HAP-1 (cell line): ENCODE measurements at regions not wholly inside any gene's neighbourhood (a gene's known extent, or its start where the extent isn't known, plus 50 kb on each side); places are given as distances from the start of the nearest gene placed in this dataset.

Experiments
- DNase-seq, 2 experiments: peaks; one replicate each; pipeline ENCODE4 v3.0.0-alpha.2; 2016 to 2020; ENCODE audit warnings: low spot score in 2 of 2
- H3K27me3 ChIP-seq: fragments of 250-450 bp; sonication (Bioruptor Pico); 2 replicates; pipeline ENCODE4 v1.5.1; 2020; ENCODE audit warnings: low read depth, mild to moderate bottlenecking, moderate library complexity
- H3K36me3 ChIP-seq: fragments of 250-450 bp; sonication (Bioruptor Pico); replicated peaks from 2 replicates; pipeline ENCODE4 v1.5.1; 2020; ENCODE audit warnings: mild to moderate bottlenecking
- H3K4me1 ChIP-seq: fragments of 250-450 bp; sonication (Bioruptor Pico); 2 replicates; pipeline ENCODE4 v1.5.1; 2020; ENCODE audit warnings: mild to moderate bottlenecking
- H3K4me3 ChIP-seq: fragments of 250-450 bp; sonication (Bioruptor Pico); 2 replicates; pipeline ENCODE4 v1.5.1; 2020; ENCODE audit warnings: mild to moderate bottlenecking, moderate library complexity
- H3K9me3 ChIP-seq: fragments of 250-450 bp; sonication (Bioruptor Pico); 2 replicates; pipeline ENCODE4 v1.5.1; 2020; ENCODE audit warnings: mild to moderate bottlenecking, moderate library complexity
- in situ Hi-C: fragments of 300-500 bp; cut with MboI; formaldehyde crosslinking; loops from 3 replicates; pipeline ENCODE4 v1.14.3; 2020; ENCODE audit warnings: low sequenced_read_pairs, inconsistent platforms, mixed read lengths

DNA sequence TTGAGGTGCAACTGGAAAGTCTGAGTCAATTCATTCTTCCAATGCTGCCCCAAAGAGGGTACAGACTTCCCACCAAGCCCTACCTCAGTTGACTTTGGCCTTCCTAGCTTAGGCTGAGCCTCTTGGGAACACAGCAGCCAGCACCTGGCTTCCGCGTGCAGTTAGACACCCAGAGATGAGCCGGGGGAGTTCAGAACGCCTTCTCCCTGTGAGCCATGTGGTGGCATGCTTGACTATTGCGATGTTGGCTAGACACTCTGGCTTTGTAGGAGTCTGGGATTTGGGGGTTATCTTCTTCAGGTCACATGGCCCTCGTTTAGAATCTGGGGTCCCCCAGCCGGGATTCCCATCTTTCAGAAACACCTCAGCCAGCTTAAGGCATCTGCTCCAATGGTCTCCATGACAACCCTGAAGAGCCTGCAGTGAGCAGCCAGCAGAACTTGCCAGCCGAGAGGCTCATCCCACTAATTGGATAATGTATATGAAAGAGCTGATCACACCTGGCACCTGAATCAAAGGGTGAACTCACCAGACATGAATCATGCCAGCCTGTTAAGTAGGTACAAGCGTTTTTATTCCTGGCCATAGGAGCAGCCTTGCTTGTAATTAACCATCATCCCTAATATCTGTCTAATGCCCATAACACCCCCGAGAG is 167.5 kb downstream of the SYK start:
- H3K27me3 ChIP-seq = no peaks in the 10 kb centered on the region
- in situ Hi-C loops = no loop called here
- DNase-seq = no peak
- H3K4me1 ChIP-seq = no peaks in the 10 kb centered on the region
- H3K9me3 ChIP-seq = no peaks in the 10 kb centered on the region
- H3K4me3 ChIP-seq = no peak overlapping the region
- no peaks in the 10 kb centered on the region for H3K36me3 ChIP-seq

DNA sequence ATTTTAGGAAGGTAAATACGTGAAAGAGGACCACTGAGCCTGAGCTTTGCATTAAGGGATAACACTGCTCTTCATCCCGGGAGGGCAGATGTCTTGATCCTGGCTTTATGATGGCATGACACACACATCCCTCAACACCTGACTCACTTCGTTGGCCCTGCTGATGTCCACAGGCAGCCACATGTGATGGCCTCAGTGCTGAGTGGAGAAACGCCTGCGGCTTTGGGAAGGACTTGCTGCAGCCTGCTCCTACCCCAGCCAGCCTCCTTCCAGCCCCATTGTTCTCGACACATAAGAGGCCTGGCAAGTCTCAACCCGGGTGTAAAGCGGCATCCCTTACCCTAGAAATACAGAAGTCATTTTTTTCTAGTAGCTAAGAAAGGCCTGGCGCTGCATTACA is 169.0 kb downstream of the SYK start:
- DNase-seq = no peak
- no peaks in the 10 kb centered on the region for H3K4me1 ChIP-seq
- no peaks in the 10 kb centered on the region for H3K36me3 ChIP-seq
- in situ Hi-C loops = no loop called here
- H3K4me3 ChIP-seq = no peak overlapping the region
- no peaks in the 10 kb centered on the region for H3K9me3 ChIP-seq
- H3K27me3 ChIP-seq = no peaks in the 10 kb centered on the region

DNA sequence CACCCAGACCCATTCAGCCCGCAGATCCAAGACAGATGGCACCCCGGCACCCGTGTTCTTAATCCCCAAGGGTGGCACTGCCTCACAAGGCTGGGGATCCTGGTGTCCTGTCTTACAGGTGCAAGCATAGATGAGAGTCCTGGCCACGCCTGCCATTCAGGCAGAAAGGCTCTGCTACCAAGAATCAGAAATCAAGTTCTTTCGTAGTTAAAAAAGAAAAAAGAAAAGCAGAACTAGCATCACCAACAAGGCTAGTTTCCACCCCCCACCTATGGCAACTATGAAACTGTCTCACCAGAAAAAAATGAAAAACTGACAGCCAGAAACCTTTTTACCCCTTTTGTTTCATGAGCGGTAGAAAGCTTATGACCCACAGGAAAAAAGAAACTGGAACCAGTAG is 170.4 kb downstream of the SYK start:
- Histone ChIP-seq H3K36me3 (no peaks in the 10 kb centered on the region), H3K4me1 (no peaks in the 10 kb centered on the region), H3K27me3 (no peaks in the 10 kb centered on the region), H3K9me3 (no peaks in the 10 kb centered on the region), H3K4me3 (no peak overlapping the region)
- DNase-seq = no peak
- in situ Hi-C loops = no loop called here

DNA sequence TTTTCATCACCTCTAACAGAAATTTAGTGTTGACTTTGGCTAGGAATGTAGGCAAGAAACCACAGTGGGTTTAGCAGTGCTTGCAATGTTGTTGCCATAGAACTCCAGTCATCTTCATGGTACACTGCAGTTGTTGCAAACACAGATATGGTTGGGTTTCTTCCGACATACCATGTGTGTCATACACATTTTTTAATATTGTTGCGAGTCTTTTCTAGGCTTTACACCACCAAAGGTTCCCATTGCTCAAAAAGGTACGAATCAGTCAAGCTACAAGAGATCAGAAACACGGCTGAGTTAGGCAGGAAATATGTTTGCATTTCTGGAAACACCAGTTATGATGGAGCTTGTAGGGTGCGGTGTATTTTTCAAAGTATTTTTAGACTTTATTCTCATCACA is 172.4 kb downstream of the SYK start:
- H3K27me3 ChIP-seq = no peaks in the 10 kb centered on the region
- H3K9me3 ChIP-seq = no peaks in the 10 kb centered on the region
- H3K4me3 ChIP-seq = no peak overlapping the region
- H3K4me1 ChIP-seq = no peaks in the 10 kb centered on the region
- H3K36me3 ChIP-seq = no peaks in the 10 kb centered on the region
- in situ Hi-C loops = no loop called here
- DNase-seq = no peak

DNA sequence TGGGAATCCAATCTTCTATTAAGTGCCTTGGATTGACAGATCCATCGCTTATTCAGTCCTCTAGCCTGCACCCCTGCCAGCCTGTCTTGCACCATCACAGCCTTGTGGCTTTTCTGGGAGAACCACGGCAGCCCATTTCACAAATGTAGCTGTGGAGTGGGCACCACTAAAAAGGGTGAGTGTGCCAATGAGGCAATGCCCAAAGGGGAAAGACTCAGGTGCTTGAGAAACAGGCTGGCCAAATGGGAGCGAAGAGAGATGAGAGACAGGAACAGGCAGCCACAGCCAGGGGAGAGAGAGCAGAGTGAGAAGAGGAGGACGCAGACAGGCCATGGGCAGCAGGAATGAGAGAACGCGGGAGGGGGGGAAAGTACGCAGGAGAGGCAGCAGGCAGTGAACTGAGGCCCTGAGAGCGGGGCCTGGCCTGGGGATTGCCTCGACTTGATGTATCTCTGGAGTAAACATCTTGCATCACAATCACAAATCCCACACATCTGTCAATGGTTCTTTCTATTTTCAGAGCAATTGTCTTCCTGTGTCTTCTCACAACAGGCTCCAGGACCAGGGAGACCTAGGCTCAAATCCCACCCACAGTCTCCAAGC is 173.1 kb downstream of the SYK start:
- Histone ChIP-seq H3K4me1 (no peaks in the 10 kb centered on the region), H3K27me3 (no peaks in the 10 kb centered on the region)
- in situ Hi-C loops = no loop called here

DNA sequence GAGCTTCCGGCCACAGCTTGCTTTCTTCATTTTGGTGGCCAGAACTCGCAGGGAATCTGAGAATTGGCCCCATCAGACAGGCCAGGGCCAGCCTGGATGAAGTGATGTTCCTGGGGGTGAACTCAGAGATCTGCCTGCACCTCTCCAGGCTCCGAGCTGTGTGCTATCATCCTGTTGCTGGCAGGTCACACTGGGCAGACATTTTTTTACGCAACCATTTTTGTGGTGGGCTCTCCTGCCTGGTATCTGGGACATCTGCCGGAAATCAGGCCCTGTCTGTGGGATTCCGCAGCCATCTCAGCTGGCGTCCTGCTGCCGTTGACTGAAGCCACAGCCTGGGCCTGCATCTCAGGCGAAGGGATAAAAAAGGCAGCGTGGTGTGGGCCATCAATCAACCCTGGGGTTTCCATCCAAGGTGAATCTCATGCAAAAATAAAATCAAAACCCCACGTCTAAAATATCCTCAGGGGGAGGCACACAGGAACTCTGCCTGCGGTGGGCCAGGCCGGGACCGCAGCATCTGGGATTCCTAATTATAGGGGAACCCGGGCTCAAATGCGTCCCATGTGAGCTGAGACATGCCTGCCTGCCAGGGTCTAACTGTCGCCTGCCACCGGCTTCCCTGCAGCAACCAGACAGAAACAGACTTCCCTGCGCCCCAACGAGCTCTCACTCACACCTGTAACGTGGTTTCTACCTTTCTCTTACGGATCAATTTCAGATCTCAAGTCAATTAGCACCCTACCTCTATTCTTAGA is 174.3 kb downstream of the SYK start:
- no peaks in the 10 kb centered on the region for H3K9me3 ChIP-seq
- no peaks in the 10 kb centered on the region for H3K4me1 ChIP-seq

More for the DNA sequence above, 173.1 kb downstream of the SYK start:
- H3K4me3 ChIP-seq = no peak overlapping the region
- H3K9me3 ChIP-seq = no peaks in the 10 kb centered on the region
- no peak for DNase-seq
- H3K36me3 ChIP-seq = no peaks in the 10 kb centered on the region

DNA sequence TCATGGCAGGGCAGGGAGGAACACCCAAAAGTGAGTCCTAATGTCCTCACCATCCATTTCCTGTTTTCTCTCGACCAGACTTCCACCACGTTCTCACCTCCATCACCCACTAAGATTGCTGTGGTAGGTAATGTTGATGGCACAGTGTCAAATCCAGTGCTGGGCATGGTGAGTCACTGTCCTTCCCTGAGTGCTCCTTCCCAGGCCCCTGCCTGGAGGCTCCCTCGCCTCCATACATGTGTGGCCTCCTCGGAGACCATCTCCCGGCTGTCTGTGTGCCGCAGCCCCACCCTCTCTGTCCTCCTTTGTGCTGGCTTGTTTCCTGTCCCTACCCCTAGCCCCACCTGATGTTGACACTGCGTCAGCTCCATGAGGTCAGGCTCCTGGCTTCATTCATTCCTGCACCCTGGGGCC is 177.5 kb downstream of the SYK start:
- DNase-seq = no peak
- Histone ChIP-seq H3K4me1 (no peaks in the 10 kb centered on the region), H3K9me3 (no peaks in the 10 kb centered on the region), H3K27me3 (no peaks in the 10 kb centered on the region), H3K36me3 (no peaks in the 10 kb centered on the region), H3K4me3 (no peak overlapping the region)
- in situ Hi-C loops = no loop called here

More for the DNA sequence above, 174.3 kb downstream of the SYK start:
- Histone ChIP-seq H3K27me3 (no peaks in the 10 kb centered on the region), H3K4me3 (no peak overlapping the region), H3K36me3 (no peaks in the 10 kb centered on the region)
- in situ Hi-C loops = no loop called here
- no peak for DNase-seq

DNA sequence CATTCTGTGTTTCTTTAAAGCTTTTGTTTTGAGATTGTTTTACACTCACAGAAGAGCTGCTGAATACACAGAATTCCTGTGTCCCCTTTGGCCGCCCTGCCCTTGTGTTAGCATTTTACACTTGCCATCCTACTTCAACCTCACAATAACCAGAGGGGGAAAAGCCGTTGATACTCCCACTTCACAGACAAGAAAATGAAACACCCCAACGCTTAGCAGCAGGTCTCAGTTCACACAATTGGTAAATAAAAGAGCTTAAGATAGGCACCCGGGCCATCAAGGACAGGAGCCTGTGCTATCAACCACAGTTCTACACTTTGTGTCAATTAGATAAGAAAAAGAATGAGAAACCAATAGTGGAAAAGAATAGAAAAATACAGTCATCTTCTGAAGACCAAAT is 178.0 kb downstream of the SYK start:
- H3K36me3 ChIP-seq = no peaks in the 10 kb centered on the region
- no peaks in the 10 kb centered on the region for H3K4me1 ChIP-seq
- no peak for DNase-seq
- H3K27me3 ChIP-seq = no peaks in the 10 kb centered on the region
- no peaks in the 10 kb centered on the region for H3K9me3 ChIP-seq
- H3K4me3 ChIP-seq = no peak overlapping the region
- in situ Hi-C loops = no loop called here

DNA sequence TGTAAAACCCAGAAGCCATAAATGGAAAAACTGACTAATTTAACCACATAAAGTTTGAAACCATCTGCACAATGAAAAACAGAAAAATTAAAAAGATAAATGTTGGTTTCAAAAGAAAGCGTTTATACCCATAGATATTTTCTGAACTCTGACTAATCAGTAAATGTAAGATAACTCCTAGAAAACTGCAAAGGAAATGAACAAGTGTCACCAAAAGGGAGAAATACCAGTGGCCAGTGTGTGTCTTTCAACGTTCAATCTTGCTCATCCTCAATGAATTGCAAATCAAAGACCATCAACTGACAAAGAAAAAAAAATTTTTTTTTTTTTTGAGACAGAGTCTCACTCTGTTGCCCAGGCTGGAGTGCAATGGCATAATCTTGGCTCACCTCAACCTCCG is 180.1 kb downstream of the SYK start:
- Histone ChIP-seq H3K4me3 (no peak overlapping the region), H3K9me3 (no peaks in the 10 kb centered on the region), H3K27me3 (no peaks in the 10 kb centered on the region), H3K36me3 (no peaks in the 10 kb centered on the region), H3K4me1 (no peaks in the 10 kb centered on the region)
- no peak for DNase-seq
- in situ Hi-C loops = no loop called here

DNA sequence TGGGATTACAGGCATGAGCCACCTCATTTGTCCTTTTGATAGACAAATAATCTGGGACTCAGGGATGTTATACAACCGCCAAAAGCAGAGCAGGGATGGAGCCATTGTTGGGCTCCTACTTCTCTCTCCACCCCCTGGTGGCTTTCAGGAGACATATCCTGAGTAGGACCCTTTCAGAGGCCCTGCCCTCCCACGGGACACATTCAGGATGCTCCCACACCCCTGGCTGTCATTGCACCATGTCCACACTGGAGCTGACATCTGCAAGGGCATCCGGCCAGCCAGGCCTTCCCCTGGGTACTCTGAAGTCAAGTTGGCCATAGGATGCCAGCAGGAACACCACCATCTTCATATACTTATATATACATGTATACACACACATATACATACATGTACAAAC is 181.8 kb downstream of the SYK start:
- Histone ChIP-seq H3K27me3 (no peaks in the 10 kb centered on the region), H3K9me3 (no peaks in the 10 kb centered on the region), H3K4me3 (no peak overlapping the region), H3K36me3 (no peaks in the 10 kb centered on the region), H3K4me1 (no peaks in the 10 kb centered on the region)
- in situ Hi-C loops = no loop called here
- no peak for DNase-seq

DNA sequence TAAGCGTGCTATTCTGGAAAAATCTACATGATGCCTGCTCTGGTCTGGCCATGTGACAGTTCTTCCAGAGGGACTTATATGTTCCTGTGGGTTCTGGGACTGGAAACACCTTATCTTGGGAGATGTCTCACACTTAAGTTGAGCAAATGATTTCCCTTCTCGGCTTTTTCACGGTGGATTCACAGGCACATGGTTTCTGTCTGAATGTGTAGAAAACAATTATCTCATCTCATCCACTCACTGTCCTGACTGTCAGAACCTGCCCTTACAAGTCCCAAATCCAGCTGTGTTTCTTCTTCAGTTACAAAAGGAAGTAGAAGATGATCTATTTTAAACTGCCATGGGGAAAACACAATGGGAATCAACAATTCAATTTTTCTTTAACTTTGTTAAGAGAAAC is 184.0 kb downstream of the SYK start:
- Histone ChIP-seq H3K27me3 (no peaks in the 10 kb centered on the region), H3K36me3 (no peaks in the 10 kb centered on the region), H3K4me3 (no peak overlapping the region), H3K9me3 (no peaks in the 10 kb centered on the region), H3K4me1 (no peaks in the 10 kb centered on the region)
- in situ Hi-C loops = no loop called here
- no peak for DNase-seq

DNA sequence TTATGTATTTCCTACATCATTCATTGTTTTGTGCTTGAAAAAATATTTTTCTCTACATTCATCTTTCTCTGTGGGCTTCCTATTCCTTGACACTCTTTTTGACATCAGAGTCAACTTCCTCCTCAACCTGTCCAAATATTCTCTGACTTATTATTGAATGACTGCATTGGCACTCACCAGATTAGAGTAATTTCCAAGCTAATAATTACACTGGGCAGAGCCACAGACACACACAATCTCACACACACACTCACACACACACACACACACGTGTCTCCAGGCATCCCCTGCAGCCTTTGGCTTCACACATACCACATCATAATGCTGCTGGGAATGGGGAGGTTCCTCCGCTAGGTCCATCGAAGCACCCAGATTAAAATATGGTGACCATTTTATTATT is 184.5 kb downstream of the SYK start:
- Histone ChIP-seq H3K27me3 (no peaks in the 10 kb centered on the region; the same call in 1 of the 2 replicates), H3K9me3 (no peaks in the 10 kb centered on the region), H3K36me3 (no peaks in the 10 kb centered on the region), H3K4me1 (no peaks in the 10 kb centered on the region), H3K4me3 (no peak overlapping the region)
- no peak for DNase-seq
- in situ Hi-C loops = no loop called here

DNA sequence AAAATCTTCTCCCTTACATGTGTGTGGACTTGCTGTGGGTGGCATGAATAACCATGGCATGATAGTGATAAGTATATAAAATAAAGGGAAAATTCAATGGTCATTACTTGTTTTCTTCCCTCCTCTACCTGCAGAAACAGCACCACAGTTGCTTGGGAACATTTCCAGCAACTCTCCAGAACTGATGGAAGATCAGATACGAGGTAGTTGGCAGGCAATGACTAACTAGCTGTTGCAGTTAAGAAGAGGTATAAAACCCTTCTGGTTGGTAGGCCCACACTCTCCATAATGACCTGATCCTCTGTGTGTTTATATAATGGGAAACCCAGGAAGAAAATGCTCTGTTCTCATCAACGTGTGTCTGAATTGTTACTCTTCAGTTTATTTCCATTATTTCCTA is 185.9 kb downstream of the SYK start:
- H3K27me3 ChIP-seq = no peaks in the 10 kb centered on the region; the same call in 1 of the 2 replicates
- in situ Hi-C loops = no loop called here
- H3K4me1 ChIP-seq = no peaks in the 10 kb centered on the region
- no peaks in the 10 kb centered on the region for H3K36me3 ChIP-seq
- H3K9me3 ChIP-seq = no peaks in the 10 kb centered on the region
- DNase-seq = no peak
- no peak overlapping the region for H3K4me3 ChIP-seq

DNA sequence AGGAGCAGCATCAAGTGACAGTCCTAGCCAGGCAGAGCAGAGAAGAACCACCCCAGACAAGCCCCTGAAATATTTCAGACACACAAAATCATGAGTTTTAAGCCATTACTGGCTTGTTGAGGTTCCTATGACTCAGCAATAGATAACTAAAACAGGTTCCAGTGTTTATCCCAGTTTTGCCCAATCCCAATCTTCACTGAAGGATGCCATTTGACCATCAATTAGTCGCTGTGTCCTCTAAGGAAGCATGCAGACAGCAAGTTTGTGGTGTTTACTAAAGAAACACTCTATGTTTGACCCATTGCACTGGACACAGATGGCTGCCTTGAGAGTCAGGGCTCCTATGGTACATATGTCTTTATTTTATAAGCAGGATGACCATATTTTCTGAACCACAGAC is 186.7 kb downstream of the SYK start:
- Histone ChIP-seq H3K4me1 (no peaks in the 10 kb centered on the region), H3K27me3 (no peaks in the 10 kb centered on the region; the same call in 1 of the 2 replicates), H3K4me3 (no peak overlapping the region), H3K9me3 (no peaks in the 10 kb centered on the region), H3K36me3 (no peaks in the 10 kb centered on the region)
- in situ Hi-C loops = no loop called here
- no peak for DNase-seq
